CD4-positive, alpha-beta T cell treated with Interleukin-12 subunit alpha and Interleukin-12 subunit beta, for 1 hour (primary cell): ENCODE measurements at regions not wholly inside any gene's neighbourhood (a gene's known extent, or its start where the extent isn't known, plus 50 kb on each side); places are given as distances from the start of the nearest gene placed in this dataset.
"Not testable (repeated sequence)": the region's sequence is repeated elsewhere in the genome, so short reads cannot be mapped to it uniquely, and the experiment has no call there.

Experiments used
- DNase-seq: peaks from one replicate; pipeline ENCODE4 v3.0.0-alpha.2; 2020

DNA sequence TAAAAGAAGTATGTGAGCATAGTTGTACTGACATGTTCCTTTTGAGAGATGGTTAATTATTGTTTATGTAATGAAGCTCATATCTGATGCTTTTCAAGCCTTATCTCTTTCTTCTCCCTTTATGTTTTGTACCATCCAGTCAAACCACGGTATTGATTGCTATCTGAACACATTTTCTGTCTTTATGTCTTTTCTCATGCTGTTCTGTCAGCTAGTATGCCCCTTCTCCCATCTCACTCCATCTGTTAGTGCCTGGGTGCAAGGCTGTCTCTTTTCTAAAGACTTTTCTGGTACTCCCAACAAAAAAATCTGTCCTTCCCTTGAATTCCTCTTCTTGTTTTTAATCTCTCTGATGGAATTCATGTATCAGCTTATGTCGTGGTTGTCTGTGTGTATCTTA is 883.8 kb upstream of the IGFBP7 start:
- no peak for DNase-seq

- no peak for DNase-seq
Measured at GRCh38 chr4:57989430-57989829, 879.2 kb upstream of the IGFBP7 start.

- DNase-seq: no peak
Measured at GRCh38 chr4:57985161-57985560, 875.0 kb upstream of the IGFBP7 start.

DNA sequence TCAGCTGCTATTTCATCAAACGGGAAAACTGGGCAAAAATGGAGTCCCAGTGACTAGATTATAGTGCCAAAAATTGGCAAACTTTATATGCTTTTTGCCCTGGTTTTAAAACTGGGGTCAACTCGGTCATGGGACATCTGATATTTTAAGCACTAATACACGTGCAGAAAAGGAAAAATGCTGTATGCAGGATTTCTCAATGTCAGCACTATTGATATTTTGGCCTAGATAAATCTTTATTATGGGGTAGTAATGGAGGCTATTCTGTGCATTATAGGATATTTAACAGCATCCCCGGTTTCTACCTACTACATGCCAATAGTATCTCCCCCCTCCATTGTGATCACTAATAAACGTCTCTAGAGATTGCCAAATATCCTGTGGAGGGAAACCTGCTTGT is 870.9 kb upstream of the IGFBP7 start:
- no peak for DNase-seq

GRCh38 chr4:57974821-57975220 is 864.6 kb upstream of the IGFBP7 start:
- DNase-seq: no peak

DNA sequence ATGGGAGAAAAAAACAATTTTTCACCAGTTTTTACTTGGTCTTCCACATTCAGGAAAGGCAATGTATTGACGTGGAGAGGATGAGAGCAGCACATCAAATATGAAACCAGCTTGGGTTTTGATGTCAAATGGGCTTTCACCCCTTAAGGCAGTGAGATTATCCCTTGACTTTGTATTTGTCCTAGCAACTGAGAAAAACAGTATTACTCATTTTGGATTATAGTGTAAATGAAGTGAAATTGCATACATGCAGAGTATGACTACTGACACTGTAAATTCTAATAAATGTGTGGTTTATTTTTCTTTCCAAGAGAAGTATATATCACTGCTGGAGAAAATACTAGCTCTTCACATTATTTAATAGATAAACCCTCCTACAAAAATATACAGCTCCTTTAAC is 863.6 kb upstream of the IGFBP7 start:
- no peak for DNase-seq

DNA sequence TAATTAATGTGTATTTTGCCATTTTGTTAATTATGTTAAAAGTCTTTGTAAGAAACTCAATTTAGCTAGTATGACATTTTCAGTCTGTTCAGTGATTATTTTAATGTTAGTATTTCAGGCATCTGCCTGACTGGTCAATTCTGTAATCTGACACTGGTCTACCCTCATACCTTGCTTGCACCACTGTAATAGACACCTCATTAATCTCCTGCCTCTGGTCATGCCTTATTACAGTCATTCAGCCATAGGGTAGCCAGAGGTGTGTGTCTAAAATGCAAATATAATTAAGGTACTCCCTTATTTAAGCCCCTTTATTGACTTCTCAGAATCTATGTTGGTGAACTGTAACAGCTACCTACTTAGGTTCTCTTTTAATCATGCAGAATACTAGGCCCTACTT is 861.1 kb upstream of the IGFBP7 start:
- no peak for DNase-seq

DNA sequence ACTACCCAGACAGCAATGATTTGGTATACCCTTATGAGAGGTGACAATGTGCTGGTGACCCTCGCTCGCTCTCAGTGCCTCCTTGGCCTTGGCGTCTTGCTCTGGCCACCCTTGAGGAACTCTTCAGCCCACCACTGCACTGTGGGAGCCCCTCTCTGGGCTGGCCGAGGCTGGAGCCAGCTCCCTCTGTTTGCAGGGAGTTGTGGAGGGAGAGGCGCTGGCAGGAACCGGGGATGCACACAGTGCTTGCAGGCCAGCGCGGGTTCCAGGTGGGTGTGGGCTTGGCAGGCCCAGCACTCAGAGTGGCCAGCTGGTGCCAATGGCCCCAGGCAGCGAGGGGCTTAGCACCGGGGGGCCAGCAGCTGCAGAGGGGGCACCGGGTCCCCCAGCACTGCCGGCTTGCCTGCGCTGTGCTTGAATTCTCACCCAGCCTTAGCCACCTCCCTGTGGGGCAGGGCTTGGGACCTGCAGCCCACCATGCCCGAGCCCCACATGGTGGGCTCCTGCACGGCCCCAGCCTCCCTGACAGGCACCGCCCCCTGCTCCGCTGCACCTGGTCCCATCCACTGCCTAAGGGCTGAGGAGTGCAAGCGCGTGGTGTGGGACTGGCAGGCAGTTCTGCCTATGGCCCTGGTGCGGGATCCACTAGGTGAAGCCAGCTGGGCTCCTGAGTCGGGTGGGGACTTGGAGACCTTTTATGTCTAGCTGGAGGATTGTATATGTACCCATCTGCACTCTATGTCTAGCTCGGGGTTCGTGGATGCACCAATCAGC is 857.0 kb upstream of the IGFBP7 start:
- DNase-seq: no peak

DNA sequence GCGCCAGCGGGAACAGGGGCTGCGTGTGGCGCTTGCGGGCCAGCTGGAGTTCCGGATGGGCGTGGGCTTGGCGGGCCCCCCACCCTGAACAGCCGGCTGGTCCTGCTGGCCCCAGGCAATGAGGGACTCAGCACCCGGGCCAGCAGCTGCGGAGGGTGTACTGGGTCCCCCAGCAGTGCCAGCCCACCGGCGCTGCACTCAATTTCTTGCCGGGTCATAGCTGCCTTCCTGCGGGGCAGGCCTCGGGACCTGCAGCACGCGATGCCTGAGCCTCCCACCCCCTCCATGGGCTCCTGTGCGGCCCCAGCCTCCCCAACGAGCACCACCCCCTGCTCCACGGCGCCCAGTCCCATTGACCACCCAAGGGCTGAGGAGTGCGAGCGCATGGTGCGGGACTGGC is 855.2 kb upstream of the IGFBP7 start:
- DNase-seq: not testable (repeated sequence)

DNA sequence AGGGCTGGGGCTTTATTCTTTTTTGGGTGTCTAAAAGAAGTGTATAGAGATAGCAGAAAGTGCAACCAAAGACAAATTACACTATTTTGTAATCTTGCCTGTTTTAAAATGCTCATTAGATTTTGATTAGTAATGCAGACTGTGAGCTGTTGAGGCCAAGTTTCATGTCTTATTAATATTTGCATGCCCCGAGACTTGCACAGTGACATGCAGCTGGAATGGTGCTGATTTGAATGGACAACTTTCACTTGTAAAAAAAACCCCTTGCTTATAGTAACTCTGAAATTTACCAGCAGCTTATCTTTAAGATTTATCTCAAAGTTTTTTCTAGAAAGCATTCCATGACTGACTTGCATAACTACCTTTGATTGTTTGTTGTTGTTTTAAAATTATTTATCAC is 835.1 kb upstream of the IGFBP7 start:
- DNase-seq: no peak

GRCh38 chr4:57943682-57944081 is 833.5 kb upstream of the IGFBP7 start:
- DNase-seq: no peak

DNA sequence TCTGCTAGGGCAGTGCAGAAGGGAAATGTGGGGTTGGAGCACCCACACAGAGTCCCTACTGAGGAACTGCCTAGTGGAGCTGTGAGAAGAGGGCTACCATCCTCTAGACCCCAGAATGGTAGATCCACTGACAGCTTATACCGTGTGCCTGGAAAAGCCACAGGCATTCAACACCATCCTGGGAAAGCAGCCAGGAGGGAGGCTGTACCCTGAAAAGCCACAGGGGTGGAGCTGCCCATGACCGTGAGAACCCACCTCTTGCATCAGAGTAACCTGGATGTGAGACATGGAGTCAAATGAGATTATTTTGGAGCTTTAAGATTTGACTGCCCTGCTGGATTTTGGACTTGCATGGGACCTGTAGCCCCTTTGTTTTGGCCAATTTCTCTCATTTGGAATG is 827.1 kb upstream of the IGFBP7 start:
- DNase-seq: not testable (repeated sequence)

DNA sequence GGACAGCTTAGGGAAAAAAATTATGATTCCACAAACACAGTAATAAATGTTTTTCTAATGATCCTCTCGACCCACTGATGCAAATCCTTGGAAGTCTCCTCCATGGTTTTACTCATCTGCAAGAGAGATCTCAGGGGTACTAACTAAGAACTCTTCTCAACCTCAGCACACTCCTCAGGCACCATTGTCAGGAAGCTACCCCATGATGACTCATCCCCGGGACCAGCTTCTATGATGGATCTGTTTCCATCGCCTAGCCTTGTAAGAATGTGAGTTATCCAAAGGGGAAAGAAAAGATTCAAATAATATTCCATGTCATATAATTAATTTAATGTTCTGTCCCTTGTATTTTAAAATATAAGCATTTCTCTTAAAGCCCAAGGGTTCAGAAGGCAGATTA is 816.1 kb upstream of the IGFBP7 start:
- no peak for DNase-seq

GRCh38 chr4:57924951-57925350 is 814.8 kb upstream of the IGFBP7 start:
- no peak for DNase-seq

GRCh38 chr4:57916479-57916878 is 806.3 kb upstream of the IGFBP7 start:
- no peak for DNase-seq

GRCh38 chr4:57911203-57911602 is 801.0 kb upstream of the IGFBP7 start:
- DNase-seq: no peak

- no peak for DNase-seq
Measured at GRCh38 chr4:57910151-57910550, 800.0 kb upstream of the IGFBP7 start.

GRCh38 chr4:57905965-57906364 is 795.8 kb upstream of the IGFBP7 start:
- DNase-seq: no peak

DNA sequence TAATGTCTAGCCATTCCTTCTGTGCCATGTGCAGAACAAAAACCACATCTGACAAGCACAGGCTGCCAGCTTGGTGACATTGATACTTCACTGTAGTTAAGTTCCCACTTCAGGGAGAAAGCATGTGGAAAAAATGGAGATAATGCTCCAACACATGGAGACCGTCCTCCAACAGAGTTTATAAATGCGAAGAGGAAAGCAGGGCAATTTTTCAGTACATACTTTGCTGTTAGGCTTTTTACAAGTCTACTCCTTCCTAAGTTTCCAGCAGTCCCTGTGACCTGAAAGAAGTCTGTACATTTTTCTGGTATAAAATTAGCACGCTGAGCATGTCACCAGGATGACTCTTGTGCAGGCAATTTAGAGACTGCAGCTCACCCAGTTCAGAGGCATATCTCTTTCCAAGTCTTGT is 766.9 kb upstream of the IGFBP7 start:
- DNase-seq: no peak

DNA sequence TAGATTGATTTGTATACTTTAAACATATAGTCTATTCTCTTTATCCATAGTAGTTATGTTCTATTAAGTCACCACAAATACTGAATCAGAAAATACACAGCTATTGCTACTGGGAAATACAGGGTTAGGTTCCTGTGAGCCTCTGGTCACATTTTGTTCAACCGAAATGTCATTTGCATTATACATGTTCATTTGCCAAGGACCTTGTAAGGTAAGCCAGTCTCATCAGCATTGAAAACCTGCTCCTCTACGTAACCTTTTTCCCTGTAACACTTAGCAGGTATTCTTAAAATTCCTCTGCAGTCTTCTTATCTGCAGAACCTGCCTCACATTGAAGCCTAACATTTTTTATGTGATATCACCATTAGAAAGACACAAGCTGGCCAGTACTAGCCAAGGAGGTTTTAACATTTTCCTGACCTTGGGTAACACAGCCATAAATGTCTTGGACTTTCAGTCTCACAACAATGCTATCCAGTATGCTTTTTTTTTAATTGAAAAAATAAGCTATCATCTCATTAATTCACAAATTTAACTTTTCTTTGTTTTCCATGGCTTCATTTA is 765.7 kb upstream of the IGFBP7 start:
- no peak for DNase-seq

DNA sequence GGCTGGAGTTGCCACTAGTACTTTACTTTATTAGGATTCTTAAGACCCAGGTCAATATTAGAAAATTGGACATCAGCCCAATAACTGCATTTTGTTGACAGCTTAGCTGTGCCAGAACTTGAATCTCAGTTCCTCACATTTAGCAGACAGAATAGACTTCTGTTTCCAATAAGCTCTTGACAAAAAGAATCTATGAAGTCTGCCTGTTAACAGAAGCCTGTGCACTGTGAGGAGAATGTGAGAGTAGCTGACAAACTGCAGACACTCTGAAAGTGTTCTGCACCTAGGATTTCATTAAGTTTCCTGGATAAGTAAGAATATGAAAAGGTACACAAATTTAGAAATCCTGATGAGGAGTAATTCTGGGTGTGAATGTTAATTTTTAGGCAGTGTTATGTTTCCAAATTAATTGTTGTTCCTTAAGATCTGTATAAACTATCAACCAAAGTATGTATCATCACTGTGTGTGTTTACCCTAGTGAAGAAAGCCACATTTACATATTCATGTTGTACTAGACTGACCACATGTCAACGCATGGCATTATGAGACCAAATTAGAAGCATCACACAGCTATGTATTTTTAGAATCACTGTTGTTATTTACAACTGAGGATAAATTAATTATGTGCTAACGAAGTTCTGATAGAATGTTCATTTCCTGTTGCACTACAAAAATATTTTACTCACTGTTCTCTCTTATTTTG is 756.4 kb upstream of the IGFBP7 start:
- DNase-seq: no peak

DNA sequence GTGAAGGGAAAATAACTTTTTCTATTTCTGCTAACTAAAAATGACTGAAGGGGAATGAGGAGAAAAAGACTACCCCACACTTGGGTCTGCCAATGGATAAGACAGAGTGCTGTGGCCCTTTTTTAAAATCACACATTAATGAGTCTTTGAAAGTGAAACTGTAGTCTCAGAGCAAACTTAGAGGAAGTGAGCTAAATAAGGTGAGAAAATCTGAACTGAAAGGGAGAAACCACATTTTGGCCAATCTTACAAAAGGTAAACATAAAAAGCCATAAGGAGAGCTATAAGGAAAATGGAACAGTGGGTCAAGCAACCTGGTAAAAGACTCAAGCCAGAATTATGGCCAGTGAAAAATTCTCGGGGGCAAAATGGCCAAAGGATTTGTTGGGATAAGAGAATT is 755.1 kb upstream of the IGFBP7 start:
- no peak for DNase-seq

DNA sequence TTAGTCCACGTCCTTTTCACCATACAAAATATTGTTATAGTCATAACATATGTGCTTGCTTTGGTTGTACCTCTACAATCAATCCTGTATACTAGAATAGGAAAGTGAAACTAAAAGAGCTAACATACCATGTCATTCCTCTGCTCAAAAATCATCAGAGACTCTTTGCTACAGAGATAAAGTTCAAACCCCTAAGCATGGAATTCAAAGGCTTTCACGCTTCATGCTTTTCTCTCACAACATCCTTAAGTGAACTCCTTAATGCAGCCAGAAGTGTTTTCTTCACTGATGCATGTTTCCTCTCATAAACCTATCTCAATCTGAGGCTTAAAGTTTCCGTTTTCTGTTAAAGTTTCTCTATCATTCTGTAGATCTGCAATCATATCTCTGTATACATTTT is 744.6 kb upstream of the IGFBP7 start:
- DNase-seq: no peak

GRCh38 chr4:57850141-57850540 is 740.0 kb upstream of the IGFBP7 start:
- no peak for DNase-seq
